ENCODE measurements at regions not wholly inside any gene's neighbourhood (a gene's known extent, or its start where the extent isn't known, plus 50 kb on each side); places are given as distances from the start of the nearest gene placed in this dataset.

DNA sequence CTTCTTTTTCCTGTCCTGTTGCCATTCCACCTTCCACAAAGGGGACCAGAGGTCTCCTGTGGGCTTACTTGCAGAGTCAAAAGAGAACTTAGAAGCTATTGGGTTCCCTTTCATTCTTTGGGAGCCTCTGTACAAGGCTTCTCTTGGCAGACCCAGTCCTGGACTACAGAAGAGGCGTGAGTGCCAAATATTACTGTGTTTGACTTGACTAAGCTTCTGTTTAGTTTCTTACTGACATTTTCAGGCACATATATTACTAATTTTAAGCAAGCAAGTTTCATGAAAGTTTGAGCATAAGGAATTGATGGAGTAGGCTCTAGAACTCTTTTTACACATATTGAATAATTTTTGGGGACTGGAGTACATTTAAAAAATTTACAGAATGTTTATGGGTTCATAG lies 254.4 kb downstream of the HAPSTR1 start:
- TF ChIP-seq EP300 (IDR thresholded peaks at IDR 0.05; ENCODE audit: low read depth): no peak
- no peak for TF ChIP-seq POLR2A (IDR thresholded peaks at IDR 0.05)
- TF ChIP-seq, protein P1, sequence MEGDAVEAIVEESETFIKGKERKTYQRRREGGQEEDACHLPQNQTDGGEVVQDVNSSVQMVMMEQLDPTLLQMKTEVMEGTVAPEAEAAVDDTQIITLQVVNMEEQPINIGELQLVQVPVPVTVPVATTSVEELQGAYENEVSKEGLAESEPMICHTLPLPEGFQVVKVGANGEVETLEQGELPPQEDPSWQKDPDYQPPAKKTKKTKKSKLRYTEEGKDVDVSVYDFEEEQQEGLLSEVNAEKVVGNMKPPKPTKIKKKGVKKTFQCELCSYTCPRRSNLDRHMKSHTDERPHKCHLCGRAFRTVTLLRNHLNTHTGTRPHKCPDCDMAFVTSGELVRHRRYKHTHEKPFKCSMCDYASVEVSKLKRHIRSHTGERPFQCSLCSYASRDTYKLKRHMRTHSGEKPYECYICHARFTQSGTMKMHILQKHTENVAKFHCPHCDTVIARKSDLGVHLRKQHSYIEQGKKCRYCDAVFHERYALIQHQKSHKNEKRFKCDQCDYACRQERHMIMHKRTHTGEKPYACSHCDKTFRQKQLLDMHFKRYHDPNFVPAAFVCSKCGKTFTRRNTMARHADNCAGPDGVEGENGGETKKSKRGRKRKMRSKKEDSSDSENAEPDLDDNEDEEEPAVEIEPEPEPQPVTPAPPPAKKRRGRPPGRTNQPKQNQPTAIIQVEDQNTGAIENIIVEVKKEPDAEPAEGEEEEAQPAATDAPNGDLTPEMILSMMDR (IDR thresholded peaks at IDR 0.05): no peak
